ENCODE measurements at regions not wholly inside any gene's neighbourhood (a gene's known extent, or its start where the extent isn't known, plus 50 kb on each side); places are given as distances from the start of the nearest gene placed in this dataset.

GRCh38 chr5:163386352-163386751 is 51.0 kb upstream of the CCNG1 start:
- TF ChIP-seq CTCF (IDR thresholded peaks at IDR 0.05; ENCODE audit: borderline replicate concordance, extremely low read depth, low read length, poor library complexity, severe bottlenecking): no peak
- TF ChIP-seq EZH2 (IDR thresholded peaks at IDR 0.05; ENCODE audit: borderline replicate concordance, low read depth, low read length, severe bottlenecking): no peak

Measured in DND-41 (cell line).